Esophagus muscularis mucosa (tissue), 4 donors: ENCODE measurements at regions not wholly inside any gene's neighbourhood (a gene's known extent, or its start where the extent isn't known, plus 50 kb on each side); places are given as distances from the start of the nearest gene placed in this dataset.

Experiments
- CTCF ChIP-seq, 3 experiments: fragments of 200-600 bp in 2 of 3; fragments of 450-650 bp in 1 of 3; sonication (generic) in 2 of 3; IDR thresholded peaks; one replicate each; pipeline ENCODE4 v1.5.1; 2017 to 2019; ENCODE audit warnings: antibody characterized with exemption in 3 of 3, mild to moderate bottlenecking in 2 of 3, moderate library complexity in 1 of 3
- EP300 ChIP-seq: sonication (generic); formaldehyde crosslinking; IDR thresholded peaks from one replicate; pipeline ENCODE4 v1.6.1; 2017; ENCODE audit warnings: antibody characterized with exemption
- POLR2A ChIP-seq: fragments of 450-650 bp; IDR thresholded peaks from one replicate; pipeline ENCODE4 v1.6.1; 2017; ENCODE audit warnings: antibody characterized with exemption, moderate library complexity, mild to moderate bottlenecking, low read depth
- POLR2AphosphoS5 ChIP-seq, 2 donors: sonication (generic); formaldehyde crosslinking; IDR thresholded peaks; one replicate each; pipeline ENCODE4 v1.6.1; 2017; ENCODE audit warnings: antibody characterized with exemption in 2 of 2

- TF ChIP-seq CTCF (IDR thresholded peaks at IDR 0.05) (no peak), POLR2A (no peak), POLR2AphosphoS5 (IDR thresholded peaks at IDR 0.05) (no peak), EP300 (no peak)
These were observed 57.6 kb upstream of the RGS2 start for GRCh38 chr1:192751260-192751659.
